Brain pericyte (primary cell): ENCODE measurements at regions not wholly inside any gene's neighbourhood (a gene's known extent, or its start where the extent isn't known, plus 50 kb on each side); places are given as distances from the start of the nearest gene placed in this dataset.

Source experiments
- DNase-seq: peaks from one replicate; pipeline ENCODE4 v3.0.0-alpha.2; 2012; ENCODE audit warnings: low read depth, low spot score

DNA sequence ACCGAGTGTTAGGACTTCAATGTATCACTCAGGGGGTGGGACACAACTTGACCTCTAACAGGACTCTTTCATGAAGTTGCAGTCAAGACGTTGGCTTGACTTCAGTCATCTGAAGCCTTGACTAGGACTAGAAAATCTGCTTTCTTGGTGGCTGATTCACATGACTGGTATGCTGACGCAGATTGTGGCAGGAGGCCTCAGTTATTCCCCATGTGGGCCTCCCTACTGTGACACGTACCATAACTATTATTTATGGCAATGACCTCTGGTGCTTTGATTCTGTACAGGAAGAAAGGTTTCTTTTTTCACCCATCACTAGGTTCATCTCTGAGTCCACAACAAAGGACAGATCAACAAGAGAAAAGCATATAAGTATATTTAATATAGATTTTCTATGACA lies 270.4 kb downstream of the NEDD1 start:
- no peak for DNase-seq

GRCh38 chr12:97181571-97182265 lies 274.7 kb downstream of the NEDD1 start:
- DNase-seq: no peak

DNA sequence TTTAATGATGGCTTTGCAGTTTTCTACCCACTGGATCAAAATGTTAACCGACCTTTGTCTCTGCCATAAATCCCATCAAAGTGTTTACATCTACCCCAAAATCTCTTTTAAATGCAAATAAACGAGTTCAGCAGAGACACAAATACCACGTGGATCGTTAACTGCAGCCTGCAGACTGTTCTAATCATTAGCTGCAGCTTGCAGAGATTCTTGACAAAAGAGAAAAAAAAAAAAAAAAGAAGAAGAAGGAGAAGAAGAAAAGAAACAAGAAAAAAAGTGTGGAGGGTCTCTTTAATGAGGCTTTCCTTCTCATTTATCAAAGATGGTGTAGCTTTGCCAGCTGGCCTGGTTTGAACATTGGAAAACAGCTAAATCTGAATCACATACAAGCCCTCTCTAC lies 275.7 kb downstream of the NEDD1 start:
- DNase-seq: no peak

DNA sequence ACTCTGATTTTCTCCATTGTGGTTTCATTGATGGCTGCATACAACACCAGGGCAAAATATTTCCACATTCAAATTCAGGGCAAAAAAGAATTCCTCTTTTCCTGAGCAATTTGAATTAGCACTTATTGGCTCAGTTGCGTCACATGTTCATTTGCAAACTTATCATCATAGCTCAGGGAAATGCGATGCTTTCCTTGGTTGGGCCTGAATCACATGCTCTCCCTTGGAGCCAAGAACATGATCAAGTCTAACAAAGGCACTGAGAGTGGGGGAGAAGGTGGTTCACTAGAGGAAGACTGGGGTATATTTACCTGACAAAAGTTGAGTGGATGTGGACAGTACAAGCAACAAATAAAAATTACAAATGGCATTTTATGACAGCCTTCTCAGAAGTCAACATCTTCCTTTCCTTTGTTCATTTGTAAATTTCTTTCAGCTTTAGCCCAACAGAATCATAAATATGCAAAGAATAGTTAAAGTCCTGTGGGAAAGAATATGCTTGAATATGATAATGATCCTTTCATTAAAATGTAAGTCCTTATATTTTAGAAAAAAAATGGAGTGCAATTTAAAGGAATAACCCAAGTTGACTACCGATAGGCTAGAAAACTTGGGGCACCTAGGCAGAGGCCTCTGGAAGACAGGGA lies 277.2 kb downstream of the NEDD1 start:
- DNase-seq: no peak

- DNase-seq: no peak
Measured at GRCh38 chr12:97185567-97185966, 277.0 kb upstream of the RMST start.

DNA sequence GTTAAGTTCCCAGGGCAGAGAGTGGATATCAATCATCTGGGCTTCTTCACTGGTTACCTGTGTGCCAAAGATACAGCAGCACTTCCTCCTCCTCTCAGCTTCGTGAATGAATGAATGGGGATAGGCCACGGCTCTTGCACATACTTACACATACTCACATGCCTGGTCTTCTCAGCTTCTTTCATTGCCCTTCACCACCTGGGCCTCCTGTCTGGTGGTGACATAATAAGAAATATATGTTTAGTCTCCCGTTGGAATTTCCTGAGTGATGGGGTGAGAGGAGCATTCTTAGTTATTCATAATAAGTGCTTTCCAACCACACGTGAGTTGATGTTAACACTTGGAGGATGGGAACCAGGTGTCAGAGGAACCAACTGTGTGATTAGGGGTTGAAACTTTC lies 268.1 kb upstream of the RMST start:
- DNase-seq: no peak

- no peak for DNase-seq
Measured at GRCh38 chr12:97200181-97200580, 262.4 kb upstream of the RMST start.

DNA sequence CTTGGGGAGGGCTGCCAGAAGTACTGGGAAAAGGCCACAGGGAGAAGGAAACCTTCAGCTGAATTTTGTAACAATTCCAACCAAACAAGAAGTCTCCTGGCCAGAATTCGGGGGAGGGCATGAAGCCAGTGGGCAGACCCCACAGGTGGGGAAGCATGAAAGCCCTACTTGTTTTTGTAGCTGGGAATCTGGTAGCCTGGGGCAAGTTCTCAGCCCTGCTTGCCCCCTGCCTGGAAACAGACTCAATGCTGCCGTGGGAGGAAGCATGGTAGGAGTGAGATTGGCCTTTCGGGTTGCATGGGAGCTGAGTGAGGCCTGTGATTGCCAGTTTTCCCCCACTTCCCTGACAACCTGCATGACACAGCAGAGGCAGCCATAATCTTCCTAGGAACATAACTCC lies 259.2 kb upstream of the RMST start:
- DNase-seq: no peak

DNA sequence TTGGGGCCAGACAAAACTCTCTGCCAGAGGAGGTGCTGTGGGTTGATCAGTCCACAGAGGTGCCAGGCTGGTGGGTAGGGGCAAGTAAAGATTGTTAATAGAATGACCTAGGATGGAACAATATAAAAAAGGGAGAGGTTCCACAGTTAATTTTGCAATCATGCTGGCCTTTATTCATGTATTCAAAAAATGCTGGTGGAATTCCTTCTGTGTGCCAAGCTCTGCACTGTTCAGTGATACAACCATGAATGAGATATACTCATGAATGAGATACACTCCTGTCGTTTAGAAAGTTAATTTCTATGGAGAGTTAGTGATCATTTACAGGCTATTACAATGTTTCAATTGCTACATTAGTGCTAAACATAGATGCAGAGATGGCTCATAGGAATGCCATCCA lies 252.6 kb upstream of the RMST start:
- no peak for DNase-seq

DNA sequence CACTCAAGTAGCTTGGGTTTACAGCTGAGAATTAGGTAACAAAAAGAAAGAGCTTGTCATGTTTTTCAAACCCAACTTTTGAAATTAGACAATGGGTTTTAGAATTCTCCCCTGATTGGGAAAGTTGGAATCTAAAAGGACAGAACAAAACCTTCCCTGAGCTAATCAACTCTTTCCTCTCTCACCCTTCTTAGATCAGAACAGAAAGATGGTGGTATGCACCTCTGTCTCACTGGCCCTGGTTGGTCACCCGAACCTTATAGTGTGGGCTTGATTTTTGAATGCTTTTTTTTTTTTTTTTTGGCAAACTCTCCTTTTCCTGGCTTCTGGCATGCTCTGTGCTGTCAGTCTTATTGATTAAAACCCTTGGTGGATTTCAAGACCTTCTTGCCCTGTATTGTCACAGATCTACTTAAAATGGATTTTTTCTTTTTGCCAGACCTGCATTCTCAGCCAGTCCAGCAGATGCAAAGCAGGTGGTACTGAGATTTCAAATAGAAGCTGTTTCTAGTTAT lies 251.1 kb upstream of the RMST start:
- no peak for DNase-seq

- DNase-seq: no peak
Measured at GRCh38 chr12:97216848-97217247, 245.8 kb upstream of the RMST start.

DNA sequence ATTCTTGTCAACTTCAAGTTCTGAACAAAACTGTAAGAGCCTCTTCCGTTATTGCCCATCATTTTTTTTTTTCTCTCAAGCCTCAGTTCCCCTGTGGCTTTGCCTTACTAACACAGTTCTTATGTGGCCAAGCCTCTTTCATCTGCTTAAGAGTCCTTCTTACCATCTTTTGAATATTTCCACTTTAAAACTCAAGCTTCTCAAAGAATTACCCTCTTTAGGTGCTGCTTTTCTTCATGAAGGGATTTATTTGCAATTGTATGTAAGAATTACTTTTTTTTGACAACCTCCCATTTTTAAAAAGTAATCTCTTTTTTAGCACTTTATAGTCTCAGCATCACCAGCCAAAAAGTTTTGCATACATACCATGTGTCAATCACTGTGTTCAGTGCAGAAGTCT lies 240.2 kb upstream of the RMST start:
- no peak for DNase-seq

GRCh38 chr12:97223419-97223818 lies 239.2 kb upstream of the RMST start:
- DNase-seq: no peak

GRCh38 chr12:97229004-97229403 lies 233.6 kb upstream of the RMST start:
- DNase-seq: no peak

GRCh38 chr12:97235102-97235501 lies 227.5 kb upstream of the RMST start:
- no peak for DNase-seq

GRCh38 chr12:97246368-97246767 lies 216.2 kb upstream of the RMST start:
- no peak for DNase-seq

DNA sequence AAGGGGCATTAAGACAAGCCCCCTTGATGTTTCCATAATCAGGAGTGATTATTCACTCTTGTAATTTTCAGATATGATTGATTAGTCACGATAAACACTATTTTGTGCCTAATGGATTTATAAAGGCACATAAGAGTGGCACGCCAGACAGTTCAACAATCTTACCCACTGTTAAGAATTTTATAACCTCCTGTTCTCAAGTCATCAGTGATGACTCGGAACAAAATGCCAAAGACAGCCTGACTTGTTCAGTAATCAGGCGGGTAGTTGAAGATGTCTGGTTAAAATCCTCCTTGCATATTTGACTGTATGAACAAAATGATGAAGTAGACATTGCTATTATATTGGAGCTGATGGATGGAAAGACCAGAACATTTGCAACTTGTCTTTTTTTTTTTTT lies 212.1 kb upstream of the RMST start:
- no peak for DNase-seq

DNA sequence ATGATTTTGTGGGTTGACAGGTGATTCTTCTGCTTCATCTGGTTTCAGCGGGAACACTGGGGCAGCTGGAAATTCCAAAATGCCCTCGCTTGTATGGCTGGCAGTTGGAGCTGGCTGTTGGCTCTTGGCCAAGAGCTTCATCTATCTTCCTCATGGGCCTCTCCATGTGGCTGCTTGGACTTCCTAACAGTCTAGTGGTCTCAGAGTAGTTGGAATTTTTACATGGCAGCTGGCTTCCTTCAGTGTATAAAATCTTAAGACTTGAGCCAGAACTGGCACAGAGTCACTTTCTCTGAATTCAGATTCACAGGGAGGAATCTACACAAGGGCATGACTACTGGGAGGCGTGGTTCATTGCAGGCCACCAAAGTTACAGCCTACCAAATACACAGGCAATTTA lies 204.9 kb upstream of the RMST start:
- DNase-seq: no peak

DNA sequence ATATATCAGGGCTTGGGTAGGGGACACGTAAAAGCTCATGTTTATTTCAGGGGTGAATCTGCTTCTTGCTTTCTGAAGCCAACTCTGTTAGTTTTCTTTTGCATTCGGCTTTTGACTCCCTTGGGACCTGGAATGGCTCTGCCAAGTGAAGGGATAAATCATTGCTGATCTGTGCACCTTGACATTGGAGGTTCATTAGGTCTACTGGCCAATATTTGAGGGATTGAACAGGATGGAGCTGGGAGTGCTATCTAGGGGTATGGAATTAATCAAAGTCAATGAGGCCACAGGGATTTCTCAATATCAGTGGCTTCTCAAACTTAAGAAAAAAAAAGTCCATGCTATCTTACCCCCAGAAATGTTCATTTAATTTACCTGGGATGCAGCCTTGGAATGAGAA lies 203.5 kb upstream of the RMST start:
- DNase-seq: no peak

DNA sequence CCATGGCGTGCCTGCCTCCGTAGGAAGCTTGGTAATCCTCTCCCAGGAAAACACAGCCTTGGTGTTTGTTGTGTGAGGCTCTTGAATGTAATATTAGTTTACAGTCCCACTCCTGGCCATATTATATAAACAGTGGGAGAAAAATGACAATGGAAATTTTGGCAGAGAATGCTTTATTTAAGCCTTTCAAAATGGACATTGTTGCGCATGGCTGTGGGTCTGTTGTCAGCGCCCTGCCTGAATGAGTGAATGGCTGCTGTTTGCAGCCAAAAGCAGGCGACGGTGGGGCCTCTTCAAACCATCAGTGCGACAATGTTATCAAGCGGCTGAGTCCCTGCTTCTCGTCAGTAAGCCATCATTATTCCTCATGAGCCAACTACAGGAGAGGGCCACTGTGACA lies 201.8 kb upstream of the RMST start:
- DNase-seq: no peak

DNA sequence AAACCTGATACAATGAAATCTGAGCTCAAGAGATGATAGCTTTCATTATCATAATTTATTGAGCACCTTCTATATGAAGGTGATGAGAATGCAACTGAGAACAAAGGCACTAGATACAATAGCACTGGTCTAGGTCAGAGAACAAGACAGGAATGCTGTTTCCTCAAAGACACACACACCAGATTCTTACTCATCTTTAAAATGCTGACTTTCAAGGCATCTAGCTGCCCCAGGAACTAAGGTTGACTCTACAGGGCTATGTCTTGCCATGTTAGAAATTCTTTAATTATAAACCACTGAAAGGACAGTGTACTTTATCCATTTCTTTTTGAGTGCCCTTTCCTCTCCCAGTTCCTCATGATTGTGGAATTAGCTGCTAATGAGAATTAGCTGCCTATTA lies 195.4 kb upstream of the RMST start:
- no peak for DNase-seq

DNA sequence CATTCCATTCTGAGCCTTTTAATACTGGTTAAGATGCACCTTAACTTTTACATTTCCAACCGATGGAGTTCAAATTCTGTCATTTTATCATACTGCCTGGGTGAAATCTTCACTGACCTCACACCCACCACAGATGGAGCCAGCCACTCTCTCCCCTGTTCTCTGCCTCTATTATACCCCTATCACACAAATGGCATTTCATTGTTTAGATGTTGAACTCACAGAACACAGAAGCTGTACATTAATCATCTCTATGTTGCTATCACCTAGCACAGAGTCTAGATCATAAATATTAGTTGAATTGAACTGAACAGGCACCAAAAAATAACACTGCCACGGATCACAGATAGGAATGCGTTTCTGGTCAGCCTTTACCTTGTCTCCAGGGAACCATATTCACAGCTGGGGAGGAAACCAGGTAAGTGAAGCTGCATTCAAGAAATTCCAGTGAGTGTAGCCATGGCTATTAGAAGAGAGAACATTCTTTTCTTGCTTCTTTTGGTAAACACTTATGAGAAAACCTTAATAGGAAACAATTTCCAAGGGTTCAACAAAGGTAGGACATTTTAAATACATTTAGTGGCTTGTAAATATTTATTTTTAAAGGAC lies 194.9 kb upstream of the RMST start:
- DNase-seq: no peak

DNA sequence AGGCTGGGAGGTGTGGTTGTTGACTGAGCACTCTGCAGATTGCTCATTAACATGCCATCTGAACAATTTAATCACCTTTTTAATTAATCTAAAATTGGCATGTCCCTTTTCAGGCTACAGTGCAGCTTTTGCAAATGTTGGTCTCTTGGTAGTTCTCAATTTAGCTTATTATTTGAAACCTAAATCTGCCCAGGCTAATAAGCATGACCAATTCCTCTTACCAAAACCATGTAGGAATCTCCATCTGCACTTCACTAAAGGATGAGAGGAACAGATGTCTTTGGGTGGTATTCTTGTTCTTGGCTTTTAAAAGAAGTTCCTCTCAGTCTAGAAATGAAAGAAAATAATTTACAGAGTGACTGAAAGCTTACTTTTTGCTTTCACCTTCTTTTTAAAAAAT lies 190.1 kb upstream of the RMST start:
- no peak for DNase-seq
